GM12873 (cell line): ENCODE measurements at regions not wholly inside any gene's neighbourhood (a gene's known extent, or its start where the extent isn't known, plus 50 kb on each side); places are given as distances from the start of the nearest gene placed in this dataset.

Source experiments
- TF ChIP-seq, protein P1 (sequence below): IDR thresholded peaks from 2 replicates; pipeline ENCODE4 v1.5.1; 2012; ENCODE audit warnings: low read depth, mild to moderate bottlenecking, moderate library complexity, low read length, control low read depth; ENCODE audit not compliant: insufficient read depth; ENCODE audit errors: missing control alignments

DNA sequence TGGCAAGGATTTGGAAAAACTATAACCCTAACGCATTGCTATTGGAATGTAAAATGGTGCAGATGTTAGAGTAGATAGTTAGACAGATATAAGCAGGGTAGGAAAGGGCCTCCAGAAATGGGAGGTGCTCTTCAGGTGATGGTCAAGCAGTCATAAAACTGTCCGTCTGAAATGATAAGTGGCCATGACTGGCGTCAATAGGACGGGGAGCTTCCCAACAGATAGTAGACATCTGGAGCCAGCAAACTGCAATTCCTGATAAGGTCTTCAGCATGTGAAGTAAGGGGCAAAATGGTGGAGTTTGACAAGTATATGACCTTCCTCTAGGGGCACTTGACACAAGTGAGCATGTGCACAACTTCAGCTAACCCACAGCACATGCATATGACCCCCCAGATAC is 250.4 kb downstream of the MAGEB5 start:
- TF ChIP-seq, protein P1, sequence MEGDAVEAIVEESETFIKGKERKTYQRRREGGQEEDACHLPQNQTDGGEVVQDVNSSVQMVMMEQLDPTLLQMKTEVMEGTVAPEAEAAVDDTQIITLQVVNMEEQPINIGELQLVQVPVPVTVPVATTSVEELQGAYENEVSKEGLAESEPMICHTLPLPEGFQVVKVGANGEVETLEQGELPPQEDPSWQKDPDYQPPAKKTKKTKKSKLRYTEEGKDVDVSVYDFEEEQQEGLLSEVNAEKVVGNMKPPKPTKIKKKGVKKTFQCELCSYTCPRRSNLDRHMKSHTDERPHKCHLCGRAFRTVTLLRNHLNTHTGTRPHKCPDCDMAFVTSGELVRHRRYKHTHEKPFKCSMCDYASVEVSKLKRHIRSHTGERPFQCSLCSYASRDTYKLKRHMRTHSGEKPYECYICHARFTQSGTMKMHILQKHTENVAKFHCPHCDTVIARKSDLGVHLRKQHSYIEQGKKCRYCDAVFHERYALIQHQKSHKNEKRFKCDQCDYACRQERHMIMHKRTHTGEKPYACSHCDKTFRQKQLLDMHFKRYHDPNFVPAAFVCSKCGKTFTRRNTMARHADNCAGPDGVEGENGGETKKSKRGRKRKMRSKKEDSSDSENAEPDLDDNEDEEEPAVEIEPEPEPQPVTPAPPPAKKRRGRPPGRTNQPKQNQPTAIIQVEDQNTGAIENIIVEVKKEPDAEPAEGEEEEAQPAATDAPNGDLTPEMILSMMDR, result no peak

DNA sequence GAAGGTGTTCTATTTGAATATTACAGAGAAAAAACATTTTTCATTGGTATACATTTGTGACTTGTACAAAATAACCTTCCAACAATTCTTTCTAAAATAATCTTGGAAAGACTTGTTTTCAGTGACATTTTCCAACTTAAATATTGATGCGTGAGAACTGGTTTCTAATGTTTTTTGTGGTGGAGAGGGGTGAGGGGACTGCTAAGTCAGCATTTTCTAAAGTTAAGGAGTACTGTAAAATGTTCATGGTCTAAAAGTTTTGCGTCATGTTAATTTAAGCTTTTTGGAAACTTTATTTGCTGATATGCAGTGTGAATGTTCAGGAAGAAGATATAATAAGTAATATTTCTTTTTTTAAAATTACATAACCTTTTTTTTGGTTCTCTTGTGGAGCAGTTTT is 229.3 kb downstream of the MAGEB5 start:
- TF ChIP-seq, protein P1, result no peak

DNA sequence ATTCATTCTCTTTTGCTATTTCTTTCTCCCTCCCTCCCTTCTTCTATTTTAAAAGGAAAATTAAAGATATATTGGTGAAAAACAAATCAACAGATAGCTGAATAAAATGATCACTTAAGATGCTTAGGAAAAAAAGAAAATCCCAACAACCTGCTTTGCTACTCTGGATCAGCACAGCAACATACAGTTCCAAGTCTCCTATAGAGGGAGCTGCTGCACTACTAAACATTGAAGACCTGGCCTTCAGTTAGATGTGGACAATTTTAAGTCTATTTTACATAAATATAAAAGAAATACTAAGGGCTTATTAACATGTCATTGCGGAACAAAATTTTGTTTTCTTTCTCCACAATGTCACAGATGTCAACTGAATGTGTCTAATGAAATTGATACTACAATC is 226.4 kb downstream of the MAGEB5 start:
- TF ChIP-seq, protein P1, result peak; percentile 29

DNA sequence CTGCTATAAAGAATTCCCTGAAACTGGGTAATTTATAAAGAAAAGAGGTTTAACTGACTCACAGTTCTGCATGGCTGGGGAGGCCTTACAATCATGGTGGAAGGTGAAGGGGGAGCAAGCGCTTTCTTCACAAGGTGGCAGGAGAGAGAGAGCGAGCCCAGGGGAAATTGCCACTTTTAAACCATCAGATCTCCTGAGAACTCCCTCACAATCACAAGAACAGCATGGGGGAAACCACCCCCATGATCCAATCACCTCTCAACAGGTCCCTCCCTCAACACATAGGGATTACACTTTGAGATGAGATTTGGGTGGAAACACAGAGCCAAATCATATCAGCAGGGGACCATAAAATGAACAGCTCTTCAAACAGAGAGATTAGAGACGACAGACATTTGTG is 198.6 kb downstream of the MAGEB5 start:
- TF ChIP-seq, protein P1, result no peak

DNA sequence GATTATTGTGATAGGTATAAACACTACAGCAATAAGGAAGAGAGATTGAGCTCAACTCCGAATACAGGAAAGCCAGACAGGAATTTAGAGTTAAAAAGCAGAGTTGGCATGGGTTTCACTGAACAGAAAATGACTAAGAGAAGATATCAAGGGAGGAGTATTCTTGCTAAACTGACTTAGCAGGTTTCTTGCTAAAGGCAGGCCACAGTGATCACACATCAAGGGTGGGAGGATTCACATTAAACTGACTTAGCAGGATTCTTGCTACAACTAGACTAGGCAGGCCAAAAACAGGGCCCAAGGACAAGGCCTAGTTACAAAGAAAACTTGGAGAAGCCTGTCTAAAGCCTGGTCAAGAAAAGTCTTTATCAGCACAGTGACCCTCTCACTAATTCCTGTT is 195.1 kb downstream of the MAGEB5 start:
- TF ChIP-seq, protein P1, result no peak

DNA sequence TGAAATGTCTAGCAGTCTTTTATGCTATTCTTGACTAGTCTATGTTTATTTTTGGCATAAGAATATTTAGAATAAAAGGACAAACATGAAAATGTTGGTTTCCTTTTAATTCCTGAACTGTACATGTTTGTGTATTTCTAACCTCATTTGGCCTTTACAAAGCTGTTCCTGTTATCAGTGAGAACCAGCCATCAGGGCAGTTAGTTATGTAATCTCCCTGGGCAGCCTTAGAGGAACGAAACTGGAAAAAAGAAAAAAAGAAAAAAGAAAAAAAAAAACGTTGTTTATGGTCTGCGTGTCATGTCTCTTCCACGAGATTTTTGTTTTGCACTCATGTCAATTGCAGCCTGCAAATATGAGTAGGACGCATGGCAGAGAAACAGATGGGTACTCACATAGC is 193.7 kb downstream of the MAGEB5 start:
- TF ChIP-seq, protein P1, result no peak

DNA sequence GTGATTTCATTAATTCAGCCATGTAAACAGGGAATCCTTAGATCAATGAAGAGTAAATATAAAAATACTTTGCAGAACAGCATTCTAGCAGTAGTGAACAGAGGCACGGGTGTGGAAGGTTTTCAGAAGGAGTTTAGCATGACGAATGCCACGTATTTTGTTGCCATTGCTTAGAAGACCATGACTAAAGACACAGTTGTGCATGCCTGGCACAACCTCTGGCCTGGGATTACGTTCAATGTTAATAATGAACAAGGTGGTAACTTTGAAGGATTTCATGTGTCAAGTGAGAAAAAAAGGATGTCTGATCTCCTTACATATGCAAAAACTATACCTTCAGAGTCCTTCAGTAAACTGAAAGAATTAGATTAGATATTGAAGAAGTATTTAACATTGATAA is 171.9 kb downstream of the MAGEB5 start:
- TF ChIP-seq, protein P1, result no peak

DNA sequence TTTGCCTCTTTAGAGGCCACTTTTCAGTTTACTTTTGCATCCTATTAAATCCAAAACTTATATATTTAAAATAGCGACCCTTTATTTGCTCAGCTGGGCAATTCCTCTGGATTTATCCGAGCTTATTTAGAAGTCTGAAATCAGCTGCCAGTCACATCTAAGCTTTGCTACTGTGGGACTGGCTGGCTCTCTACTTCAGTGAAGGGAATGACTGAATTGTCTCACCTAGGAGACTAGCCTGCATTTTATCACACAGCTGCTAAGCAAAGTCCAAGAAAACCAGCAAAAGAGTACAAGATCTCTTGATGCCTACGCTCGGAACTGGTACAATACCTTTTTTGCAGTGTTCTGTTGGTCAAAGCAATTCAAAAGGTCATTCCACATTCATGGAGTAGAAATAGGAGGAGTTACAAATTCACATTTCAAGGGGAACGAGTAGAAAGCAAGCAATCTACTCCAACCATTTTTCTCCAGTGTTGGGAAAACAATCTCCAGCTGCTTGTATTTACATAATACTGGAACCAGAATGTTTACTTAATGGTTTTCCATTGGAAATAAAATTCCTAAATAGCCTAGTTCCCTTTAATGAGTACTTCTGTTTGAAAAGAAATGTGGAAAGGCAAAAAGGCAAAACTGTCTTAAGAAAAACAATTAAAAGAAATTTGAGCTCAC is 160.2 kb downstream of the MAGEB5 start:
- TF ChIP-seq, protein P1, result no peak
